KBM-7 (cell line): ENCODE measurements at regions not wholly inside any gene's neighbourhood (a gene's known extent, or its start where the extent isn't known, plus 50 kb on each side); places are given as distances from the start of the nearest gene placed in this dataset.

Source experiments
- DNase-seq: peaks from one replicate; pipeline ENCODE4 v3.0.0-alpha.2; 2015
- in situ Hi-C: fragments of 300-500 bp; cut with MboI; formaldehyde crosslinking; loops from 2 replicates; pipeline ENCODE4 v1.14.3; 2020; ENCODE audit warnings: low sequenced_read_pairs, low pct_unique_long_range_greater_than_20kb, mixed read lengths

- in situ Hi-C loops: no loop called here
- DNase-seq: no peak
Measured at GRCh38 chr6:91860541-91861335, 1273.9 kb upstream of the MAP3K7 start.

DNA sequence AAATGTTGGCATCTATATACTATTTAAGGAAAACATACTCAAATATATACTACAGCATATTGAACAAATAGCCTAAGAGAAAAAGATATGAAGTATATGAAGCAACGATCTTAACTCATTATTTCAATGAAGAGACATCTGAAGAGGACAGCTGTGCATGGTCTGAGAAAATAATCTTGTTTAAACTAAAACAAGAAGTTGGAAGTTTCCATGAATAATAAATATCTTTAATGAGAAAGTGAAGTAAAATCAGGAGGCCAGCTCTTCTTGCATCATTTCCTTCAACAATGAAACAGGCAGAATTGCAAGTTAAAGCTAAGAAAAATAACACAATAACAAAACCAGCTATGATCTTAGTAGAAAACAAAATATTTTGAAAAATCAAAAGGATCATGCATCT lies 1265.4 kb upstream of the MAP3K7 start:
- in situ Hi-C loops: no loop called here
- DNase-seq: no peak

DNA sequence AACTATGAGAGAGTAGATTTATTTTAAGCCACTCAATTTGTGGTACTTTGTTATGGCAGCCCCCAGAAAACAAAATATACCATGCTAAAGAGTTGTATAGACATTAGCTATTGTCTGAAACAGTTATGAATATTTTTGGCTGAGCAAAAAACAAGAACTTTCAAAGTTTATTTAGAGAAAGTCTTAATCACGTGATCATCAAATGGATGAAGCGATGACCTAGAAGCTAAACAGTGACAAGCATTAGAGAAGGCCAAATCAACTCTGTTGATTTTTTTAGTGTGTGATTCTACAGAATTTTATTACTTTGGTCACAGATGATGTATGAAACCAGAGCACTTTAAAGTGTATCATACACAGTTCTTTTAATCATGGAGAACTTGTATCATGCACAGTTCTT lies 1247.9 kb upstream of the MAP3K7 start:
- in situ Hi-C loops: no loop called here
- DNase-seq: no peak

DNA sequence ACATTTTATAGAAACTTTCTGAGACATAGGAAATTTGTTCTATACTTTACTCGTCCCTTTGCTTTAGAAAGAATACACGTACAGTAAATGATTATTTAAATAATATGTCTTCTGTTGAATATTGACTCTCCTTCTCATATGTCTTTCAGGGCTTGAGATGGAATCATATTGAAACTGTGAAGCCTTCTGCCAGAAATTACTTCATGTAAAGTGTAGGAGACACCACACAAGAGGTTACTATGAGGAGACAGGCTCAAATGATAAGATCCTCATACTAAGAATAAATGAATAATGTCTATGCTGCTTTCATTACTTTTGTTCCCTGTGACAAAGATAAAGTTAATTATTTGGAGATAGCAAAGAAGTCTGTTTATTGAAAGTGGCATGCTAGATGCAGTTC lies 1240.3 kb upstream of the MAP3K7 start:
- no peak for DNase-seq
- in situ Hi-C loops: no loop called here

- in situ Hi-C loops: no loop called here
Measured at GRCh38 chr6:91826128-91826527, 1239.3 kb upstream of the MAP3K7 start.

GRCh38 chr6:91824331-91824730 lies 1237.5 kb upstream of the MAP3K7 start:
- in situ Hi-C loops: no loop called here
- no peak for DNase-seq

More at GRCh38 chr6:91826128-91826527, 1239.3 kb upstream of the MAP3K7 start:
- no peak for DNase-seq

DNA sequence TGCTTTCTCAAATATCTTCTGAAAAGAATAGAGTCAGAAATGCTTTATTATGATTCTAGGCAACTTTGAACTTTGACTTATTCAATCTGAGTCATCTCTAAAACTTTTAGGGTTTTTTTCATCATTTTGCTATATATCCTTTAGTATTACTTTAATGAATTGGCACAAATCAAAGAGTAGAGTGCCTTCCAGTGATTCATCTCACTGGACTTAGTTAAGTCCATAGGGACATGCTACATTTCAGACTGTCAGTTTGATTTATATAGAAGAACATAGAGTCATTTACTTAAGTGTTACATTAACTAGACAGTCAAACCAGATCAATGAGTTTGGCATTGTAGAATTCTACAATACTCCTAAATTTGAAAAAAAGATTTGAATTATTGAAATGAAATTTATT lies 1235.7 kb upstream of the MAP3K7 start:
- DNase-seq: no peak
- in situ Hi-C loops: no loop called here

DNA sequence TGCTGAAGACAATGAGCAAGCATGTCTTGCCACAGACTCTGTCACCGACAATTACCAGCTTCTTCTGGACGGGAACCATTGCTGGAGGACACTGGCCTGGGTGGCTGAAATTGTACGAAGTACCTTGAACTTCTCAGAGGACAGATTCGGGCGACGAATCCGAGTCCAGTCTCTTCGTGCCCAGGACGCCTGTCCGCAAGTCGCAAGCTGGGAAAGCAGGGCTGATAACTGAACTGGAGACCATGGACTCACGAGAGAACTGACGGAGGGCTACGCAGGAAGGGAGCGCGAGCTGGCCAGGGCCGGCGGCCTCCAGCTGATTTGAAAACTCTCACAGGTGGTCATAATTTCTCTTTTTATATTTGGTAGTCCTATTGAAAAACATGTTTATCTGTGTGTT lies 1229.5 kb upstream of the MAP3K7 start:
- DNase-seq: no peak
- in situ Hi-C loops: no loop called here

GRCh38 chr6:91813641-91814040 lies 1226.8 kb upstream of the MAP3K7 start:
- in situ Hi-C loops: no loop called here
- DNase-seq: no peak

GRCh38 chr6:91812596-91813274 lies 1225.9 kb upstream of the MAP3K7 start:
- DNase-seq: no peak
- in situ Hi-C loops: no loop called here

DNA sequence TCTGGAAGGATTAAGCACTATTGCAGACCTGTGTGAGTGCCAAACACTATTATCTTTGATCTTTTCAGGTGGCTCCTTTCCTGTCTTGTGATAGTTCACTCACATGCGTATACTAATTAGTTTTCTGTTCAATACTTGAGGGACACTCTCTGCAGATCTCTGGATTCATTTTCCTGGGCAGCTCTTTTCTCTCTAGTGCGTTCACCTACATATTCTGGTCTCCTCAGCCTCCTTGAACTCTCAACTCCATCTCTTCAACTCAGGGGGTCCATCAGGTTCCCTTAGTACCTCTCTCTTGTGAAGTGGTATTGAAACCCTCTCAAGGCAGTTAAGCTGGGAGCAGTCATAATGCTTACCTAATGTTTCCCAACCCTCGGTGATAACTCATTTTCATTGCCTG lies 1218.1 kb upstream of the MAP3K7 start:
- in situ Hi-C loops: no loop called here
- DNase-seq: no peak

GRCh38 chr6:91802431-91802830 lies 1215.6 kb upstream of the MAP3K7 start:
- in situ Hi-C loops: no loop called here
- no peak for DNase-seq

DNA sequence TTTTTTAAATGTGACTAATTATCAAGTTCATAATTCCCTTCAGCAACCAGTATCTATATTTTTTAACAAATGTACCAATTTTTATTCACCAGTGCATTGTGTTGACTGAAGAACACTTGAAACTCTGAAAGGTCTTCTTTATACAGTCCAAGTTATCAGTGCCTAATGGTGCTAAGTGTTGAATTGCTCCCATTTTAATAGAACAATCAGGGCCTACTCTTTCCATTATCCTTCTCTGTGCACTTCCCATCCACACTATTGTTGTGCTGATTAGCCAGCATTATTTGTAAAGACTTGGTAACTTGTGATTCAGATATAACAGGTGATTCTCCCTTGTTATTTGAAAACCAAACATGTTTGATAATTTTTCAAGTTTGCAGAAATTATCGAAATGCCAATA lies 1209.7 kb upstream of the MAP3K7 start:
- no peak for DNase-seq
- in situ Hi-C loops: no loop called here

DNA sequence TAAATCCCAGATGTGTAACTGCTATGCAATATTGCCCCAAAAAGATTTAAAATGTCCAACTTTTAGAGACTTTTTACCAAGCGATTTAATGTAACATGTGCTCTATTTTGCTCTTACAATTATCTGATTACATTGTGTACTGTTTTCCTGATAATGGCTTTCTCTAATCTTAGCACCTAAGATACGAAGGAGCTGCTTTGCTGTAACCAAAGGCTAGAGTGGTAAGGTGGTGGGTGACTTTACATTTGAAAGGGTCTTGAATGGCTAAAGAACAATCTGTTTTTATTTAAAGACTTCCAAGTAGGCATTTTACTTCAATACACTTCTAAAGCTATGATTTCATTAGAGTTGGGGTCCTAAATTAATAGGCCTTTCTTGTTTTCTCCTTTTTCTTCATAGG lies 1201.6 kb upstream of the MAP3K7 start:
- no peak for DNase-seq
- in situ Hi-C loops: no loop called here

DNA sequence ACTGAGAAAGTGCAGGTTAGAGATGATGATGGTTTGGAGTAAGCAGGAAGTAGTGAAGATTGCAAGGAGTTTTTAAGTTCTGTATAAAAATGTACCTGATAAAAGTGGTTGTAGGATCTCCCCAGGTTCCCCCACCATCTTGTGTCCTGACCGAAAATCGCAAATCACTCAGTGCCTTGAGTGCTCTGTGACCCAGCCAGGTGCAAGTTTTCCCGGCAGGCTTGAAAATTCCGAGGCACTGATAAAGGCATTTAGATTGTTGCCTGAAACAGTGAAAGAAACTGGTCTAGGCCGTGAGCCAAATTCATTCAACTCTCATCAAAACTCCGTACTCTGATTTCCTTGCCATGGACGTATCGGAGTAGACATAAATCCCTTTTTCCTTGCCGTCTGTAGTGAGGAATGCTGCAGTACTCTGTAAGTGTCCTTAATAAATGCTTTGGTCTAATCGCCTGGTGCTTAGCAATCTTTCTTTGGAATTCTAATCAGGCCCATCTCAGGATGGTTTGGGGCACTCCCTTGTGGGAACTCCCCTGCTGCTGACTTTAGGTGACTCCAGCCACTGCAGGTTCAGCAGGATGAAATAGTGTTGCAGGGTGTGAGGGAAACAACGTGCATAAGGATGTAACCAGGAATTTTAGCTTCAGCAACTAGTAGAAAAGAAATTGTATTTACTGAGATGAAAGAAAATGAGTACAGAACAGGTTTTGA lies 1199.8 kb upstream of the MAP3K7 start:
- in situ Hi-C loops: no loop called here

DNA sequence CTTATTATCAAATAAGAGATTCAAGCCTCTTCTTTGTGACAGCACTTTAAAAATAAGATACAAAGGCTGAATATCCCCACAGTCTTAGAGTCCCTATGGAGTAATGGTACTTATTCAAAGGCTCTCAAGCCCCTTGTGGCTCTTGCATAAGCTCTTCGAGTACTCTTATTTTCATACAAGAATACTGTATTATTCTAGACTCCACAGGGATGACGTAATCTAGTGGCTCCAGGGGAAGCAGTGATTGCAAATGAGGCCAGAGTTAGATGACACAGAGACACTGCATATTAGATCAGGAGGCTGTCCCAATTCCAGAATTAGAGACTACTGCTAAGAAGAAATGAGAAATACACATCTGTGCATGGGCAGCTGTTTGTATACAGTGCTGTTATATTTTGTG lies 1195.9 kb upstream of the MAP3K7 start:
- in situ Hi-C loops: no loop called here
- no peak for DNase-seq

More for the DNA sequence above, 1199.8 kb upstream of the MAP3K7 start:
- DNase-seq: no peak

GRCh38 chr6:91781946-91782345 lies 1195.1 kb upstream of the MAP3K7 start:
- in situ Hi-C loops: no loop called here
- DNase-seq: no peak

GRCh38 chr6:91780270-91780669 lies 1193.4 kb upstream of the MAP3K7 start:
- in situ Hi-C loops: no loop called here
- no peak for DNase-seq

DNA sequence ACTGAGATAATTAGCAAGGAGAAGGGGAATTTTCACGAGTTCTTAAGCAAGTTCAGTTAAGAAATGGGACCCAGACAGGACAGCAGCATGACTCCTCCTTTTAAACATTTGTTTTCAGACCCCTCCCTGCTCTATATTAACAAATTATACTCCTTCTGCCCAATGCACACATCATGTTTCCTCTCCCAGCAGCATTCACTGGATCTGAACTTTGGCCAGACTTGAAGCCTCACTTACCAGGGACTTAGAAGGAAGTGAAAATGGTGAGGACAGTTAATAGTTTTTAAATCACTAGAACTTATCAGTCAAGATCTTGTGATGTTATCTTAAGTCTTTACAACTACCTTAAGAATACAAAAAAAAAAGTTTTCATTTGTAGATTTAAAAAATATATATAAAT lies 1174.7 kb upstream of the MAP3K7 start:
- no peak for DNase-seq
- in situ Hi-C loops: no loop called here

DNA sequence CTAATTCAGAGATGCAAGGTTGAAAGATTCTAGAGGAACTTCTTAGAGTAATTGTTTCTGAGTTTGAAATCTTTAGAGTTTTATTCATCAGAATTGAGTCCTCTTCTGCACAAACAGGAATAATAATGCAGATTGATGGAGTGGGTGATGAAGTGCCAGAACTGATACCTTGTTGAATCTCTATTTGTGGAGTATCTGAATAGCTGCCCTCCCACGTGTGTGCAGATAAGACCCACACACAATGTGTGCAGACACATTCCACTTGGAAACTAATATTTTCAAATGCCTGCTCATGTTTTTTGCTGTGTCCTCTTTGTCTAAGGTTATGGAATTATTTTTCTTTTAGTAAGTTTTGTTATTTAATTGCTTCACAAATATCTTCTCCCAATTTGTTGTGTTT lies 1167.8 kb upstream of the MAP3K7 start:
- in situ Hi-C loops: no loop called here
- DNase-seq: no peak
